Superior temporal gyrus (tissue), 1 donor: ENCODE measurements at regions not wholly inside any gene's neighbourhood (a gene's known extent, or its start where the extent isn't known, plus 50 kb on each side); places are given as distances from the start of the nearest gene placed in this dataset.
"Not testable (repeated sequence)": the region's sequence is repeated elsewhere in the genome, so short reads cannot be mapped to it uniquely, and the experiment has no call there.

Source experiments
- DNase-seq: peaks from one replicate; pipeline ENCODE4 v3.0.0-alpha.2; 2016; ENCODE audit errors: extremely low spot score

DNA sequence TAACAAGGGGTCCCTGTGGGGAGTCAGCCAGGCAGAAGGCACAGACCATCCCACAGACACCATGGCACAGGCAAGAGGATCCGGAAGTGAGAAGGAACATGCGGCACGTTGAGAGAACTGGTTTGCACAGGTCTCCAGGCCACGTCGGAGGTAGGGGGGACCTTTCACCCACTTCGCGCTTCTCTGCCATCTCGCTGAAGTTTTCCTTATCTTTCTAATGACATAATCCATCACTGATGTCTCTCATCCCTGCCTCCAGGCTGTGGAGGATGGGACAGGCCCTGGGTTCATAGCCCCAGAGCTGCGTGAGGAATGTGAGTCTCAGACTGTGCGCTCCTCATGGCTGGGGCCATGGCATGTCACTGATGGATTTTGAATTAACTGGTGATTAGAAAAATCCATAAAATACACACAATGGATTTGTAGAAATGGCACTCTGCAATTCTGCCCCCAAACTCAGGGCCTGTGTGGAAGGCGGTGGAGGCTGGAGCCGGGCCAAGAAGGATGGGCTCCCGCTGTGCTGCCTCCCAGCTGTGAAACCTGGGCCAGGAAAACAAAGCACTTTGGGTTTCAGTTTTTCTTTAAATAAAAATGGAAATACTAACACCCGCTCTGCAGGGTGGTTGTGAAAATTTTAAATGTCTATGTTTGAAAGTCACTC, 113.3 kb upstream of the ALKAL2 start:
- DNase-seq, result no peak

GRCh38 chr2:397926-398325, 110.0 kb upstream of the ALKAL2 start:
- no peak for DNase-seq

DNA sequence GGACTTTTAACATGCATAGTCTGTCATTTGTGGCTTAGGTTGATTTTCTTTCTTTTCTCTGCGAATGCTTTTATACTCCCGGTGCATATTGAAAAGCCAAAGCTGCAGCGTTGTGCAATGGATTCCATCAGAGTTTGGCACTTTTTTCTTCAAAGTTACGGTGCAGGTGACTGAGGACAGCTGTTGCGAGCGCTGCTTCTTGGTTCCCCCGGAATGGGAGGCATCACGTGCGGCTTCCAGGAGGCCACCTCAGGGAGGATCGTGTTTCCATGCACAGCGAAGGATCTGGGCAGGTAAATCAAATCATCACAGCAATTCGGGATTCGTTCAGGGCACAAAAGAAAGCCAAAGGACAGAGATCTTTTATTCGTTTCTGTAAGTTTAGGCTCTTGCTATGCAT, 109.6 kb upstream of the ALKAL2 start:
- no peak for DNase-seq

DNA sequence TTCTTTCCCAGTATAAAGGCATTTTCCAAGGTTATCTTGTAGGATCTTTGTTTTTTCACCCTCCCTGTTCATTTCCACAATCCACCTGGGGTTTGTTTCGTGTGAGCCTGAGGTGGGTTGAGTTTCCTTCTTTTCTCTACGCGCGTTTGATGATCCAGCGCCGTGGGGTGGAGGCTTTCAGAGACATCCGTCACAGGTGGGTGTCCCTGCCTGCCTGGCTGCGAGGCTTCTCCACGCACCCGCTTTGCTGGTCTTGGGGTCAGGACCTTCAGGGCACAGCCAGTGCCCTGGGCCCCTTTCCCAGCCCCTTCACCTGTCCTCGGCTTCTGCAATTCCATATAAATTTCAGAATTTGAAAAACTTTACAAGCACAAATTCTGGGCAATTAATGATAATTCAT, 109.0 kb upstream of the ALKAL2 start:
- DNase-seq, result no peak

GRCh38 chr2:395886-396285, 108.0 kb upstream of the ALKAL2 start:
- DNase-seq, result no peak

DNA sequence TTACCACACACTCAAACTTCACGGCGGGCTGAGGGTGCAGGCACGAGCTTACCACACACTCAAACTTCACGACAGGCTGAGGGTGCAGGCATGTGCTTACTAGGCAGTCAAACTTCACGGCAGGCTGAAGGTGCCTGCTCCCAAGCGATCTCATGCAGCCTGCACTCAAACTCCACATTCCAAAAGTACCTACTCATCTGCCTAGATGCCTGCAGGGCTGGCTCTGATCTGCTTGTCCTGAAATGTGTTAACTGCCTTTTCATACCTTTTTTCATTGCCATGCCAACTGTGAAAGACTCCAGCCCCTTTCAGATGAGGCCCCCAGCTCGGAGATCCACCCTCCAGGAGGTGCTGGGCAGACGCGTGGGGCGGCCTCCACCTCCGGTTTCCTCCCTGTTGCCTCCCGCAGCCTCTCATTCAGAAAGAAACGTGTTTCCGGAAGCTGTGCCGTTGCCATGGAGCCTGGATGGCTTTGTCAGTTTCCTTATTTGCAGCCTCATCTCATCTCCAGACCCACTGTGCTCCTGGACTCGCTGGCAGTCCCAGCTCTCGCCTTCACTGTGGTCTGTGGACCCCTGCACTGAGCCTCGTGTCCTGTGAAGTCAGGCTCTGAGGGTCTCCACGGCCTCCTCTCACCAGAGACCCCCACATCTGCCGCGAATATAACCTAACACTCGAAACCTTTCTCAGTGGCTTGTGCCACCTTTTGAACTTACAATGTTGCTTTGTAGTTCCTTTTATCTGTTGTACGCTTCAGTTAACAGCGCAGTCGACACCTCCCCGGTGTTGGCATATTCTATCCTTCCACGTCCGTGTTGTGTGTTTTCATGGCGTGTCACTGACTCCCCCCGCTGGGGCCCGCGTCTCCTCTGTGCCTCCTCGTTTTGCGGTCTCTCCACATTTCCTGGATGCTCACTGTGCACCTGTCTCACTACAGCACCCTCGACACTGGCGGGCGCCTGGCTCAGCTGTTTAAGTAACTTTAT, 106.1 kb upstream of the ALKAL2 start:
- DNase-seq, result peak; percentile 51

- DNase-seq, result no peak
These were observed 105.0 kb upstream of the ALKAL2 start for GRCh38 chr2:392926-393280.

DNA sequence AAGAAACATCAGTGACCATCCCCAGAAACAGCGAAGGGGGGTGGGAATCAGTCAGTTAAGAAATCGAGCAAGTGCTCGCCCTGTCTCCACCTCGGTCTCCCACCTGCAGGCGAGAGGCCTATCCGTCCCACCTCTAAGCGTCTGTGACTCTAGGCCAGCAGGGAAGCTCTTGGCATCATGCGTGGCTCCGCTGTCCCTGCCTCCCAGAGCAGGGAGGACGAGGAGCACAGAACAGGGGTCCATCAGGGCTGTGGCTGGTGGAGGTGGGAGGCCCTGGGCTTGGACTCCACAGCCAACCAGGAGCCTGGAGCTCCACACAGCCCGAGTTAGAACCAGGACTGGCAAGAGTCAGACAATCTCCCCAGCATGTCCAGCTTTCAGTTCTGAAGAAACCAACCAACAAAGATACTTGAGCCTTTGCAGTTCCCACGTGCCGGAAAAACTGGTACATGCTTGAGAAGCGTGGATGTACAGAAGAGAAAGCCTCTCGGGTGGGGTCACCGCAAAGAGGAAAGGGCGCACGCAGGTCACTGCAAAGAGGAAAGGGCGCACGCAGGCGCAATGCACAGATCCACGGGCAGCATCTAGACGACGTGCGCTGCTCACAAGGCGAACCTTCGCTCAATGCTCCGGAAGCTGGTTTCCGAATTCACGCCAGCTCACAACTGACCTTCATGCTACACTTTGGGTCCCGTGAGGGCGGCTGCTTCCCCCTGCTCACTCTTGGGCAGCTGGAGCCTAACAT, 104.5 kb upstream of the ALKAL2 start:
- no peak for DNase-seq

DNA sequence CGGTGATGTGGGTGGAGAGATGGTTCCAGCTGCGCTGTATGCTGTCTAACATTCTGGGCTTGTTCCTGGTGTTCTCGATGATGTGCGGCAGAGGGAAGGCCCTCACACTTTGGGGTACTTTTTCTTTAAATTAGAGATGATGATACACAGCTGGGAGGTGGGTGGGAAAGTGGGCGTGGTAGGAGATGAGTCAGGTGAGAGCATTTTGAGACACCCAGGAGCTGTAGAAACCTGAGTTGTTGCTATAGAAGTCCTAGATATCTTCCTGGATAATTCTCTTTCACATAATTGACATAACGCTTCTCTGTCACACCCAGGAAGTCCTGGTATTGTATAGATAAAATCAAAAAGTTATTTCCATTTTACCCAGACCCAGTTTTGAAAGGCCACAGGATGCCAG, 103.8 kb upstream of the ALKAL2 start:
- DNase-seq, result no peak

DNA sequence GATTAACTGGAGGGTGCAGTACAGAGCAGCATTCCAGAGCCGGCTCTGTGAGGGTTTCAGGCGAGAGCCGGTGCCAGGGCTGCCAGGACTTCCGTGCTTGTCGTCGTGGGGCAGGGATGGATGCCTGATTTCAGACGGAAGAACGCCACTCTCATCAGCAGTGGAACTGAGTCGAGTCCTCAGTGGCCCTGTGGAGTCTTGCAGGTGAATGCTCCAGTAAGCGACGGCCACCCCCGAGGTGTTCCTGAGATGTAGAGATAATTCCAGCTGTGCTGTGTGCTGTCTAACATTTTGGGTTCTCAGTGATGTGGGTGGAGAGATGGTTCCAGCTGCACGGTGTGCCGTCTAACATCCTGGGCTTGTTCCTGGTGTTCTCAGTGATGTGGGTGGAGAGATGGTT, 103.1 kb upstream of the ALKAL2 start:
- no peak for DNase-seq

GRCh38 chr2:389985-390384, 102.1 kb upstream of the ALKAL2 start:
- DNase-seq, result not testable (repeated sequence)

- not testable (repeated sequence) for DNase-seq
These were observed 100.9 kb upstream of the ALKAL2 start for GRCh38 chr2:388752-389151.

DNA sequence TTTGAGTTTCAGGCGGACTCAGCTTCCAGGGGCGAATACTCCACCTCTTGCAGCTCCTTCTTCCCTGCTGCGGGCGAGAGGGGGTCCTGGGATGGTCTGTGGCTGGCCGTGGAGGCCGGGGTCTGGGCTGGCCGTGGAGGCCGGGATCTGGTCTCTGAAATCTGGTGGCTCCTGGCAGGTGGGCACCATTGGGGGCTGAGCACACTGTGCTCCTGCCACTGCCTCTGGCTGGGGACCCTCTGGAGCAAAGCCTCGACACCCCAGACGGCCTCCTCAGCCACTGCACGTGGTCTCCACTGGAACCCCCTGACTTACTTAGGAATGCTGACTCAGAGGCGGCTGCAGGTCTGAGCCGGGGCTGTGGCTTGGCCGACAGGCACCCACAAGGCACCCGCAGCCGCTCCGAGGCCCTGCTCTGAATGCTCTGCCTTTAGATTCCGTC, 100.1 kb upstream of the ALKAL2 start:
- DNase-seq, result no peak

DNA sequence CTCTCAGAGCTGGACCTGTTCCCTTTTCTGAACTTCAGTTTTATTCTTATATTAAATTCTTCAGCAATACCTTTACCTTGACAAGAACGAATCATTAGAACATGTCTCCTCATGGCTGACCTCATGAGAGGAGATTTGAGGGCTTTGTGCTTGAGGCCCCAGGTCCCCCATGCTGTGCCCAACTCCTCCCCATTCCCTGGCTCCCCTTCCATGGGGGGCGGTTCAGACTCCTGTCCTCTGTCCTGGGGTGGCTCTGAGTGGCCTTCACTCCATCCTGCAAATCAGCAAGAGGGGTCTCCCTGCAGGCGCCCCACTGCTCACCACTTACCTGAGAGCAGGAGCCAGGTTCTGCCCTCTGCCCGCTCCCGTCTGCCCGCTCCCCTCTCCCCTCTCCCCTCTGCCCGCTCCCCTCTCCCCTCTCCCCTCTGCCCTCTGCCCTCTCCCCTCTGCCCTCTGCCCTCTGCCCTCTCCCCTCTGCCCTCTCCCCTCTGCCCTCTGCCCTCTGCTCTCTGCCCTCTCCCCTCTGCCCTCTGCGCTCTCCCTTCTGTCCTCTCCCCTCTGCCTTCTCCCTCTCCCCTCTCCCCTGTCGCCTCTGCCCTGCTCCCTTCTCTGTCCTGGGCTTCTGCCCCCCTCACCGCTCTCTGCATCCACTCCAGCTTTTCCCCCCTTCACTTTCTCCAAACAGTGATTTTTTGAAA, 98.7 kb upstream of the ALKAL2 start:
- no peak for DNase-seq

- no peak for DNase-seq
These were observed 97.9 kb upstream of the ALKAL2 start for GRCh38 chr2:385785-386184.

- no peak for DNase-seq
These were observed 97.2 kb upstream of the ALKAL2 start for GRCh38 chr2:385061-385460.

DNA sequence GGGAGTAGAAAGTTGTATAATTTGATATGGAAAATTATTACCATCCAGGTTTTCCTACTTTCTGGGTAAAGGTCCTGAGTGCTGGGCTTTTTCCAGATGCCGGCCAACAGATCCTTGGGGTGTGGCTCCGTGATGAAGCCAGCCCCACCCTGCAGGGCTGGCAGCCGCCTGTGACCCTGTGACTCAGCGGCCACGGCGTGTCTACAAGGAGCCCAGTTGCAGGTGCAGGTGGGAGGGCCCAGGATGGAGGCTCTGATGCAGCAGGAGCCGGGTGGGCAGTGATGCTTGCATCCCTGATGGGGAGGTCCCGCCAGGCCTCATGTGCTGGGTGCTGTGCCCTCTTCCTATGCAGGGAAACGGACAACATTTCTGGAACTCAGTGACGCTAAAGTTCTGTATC, 96.0 kb upstream of the ALKAL2 start:
- DNase-seq, result no peak

- DNase-seq, result peak; percentile 72
These were observed 95.3 kb upstream of the ALKAL2 start for GRCh38 chr2:383178-383577.

GRCh38 chr2:382728-383022, 94.8 kb upstream of the ALKAL2 start:
- no peak for DNase-seq

- DNase-seq, result no peak
These were observed 94.2 kb upstream of the ALKAL2 start for GRCh38 chr2:381941-382727.

GRCh38 chr2:381181-381580, 93.3 kb upstream of the ALKAL2 start:
- DNase-seq, result no peak
